IPS-15b (cell line): ENCODE measurements at regions not wholly inside any gene's neighbourhood (a gene's known extent, or its start where the extent isn't known, plus 50 kb on each side); places are given as distances from the start of the nearest gene placed in this dataset.

Experiments
- H3K27me3 ChIP-seq: one replicate; pipeline ENCODE4 v1.6.1; 2013; ENCODE audit warnings: low read length; ENCODE audit not compliant: control insufficient read depth, insufficient read depth
- H3K36me3 ChIP-seq: one replicate; pipeline ENCODE4 v1.6.1; 2013; ENCODE audit warnings: low read length; ENCODE audit not compliant: control insufficient read depth, insufficient read depth
- H3K4me1 ChIP-seq: one replicate; pipeline ENCODE4 v1.6.1; 2013; ENCODE audit warnings: mild to moderate bottlenecking, low read length; ENCODE audit not compliant: control insufficient read depth, insufficient read depth
- H3K4me3 ChIP-seq: one replicate; pipeline ENCODE4 v1.5.1; 2013; ENCODE audit warnings: low read depth, low read length
- H3K9ac ChIP-seq: one replicate; pipeline ENCODE4 v1.6.1; 2013; ENCODE audit warnings: low read depth, mild to moderate bottlenecking, low read length
- H3K9me3 ChIP-seq: one replicate; pipeline ENCODE4 v1.6.1; 2013; ENCODE audit warnings: mild to moderate bottlenecking, low read length; ENCODE audit not compliant: control insufficient read depth, insufficient read depth

DNA sequence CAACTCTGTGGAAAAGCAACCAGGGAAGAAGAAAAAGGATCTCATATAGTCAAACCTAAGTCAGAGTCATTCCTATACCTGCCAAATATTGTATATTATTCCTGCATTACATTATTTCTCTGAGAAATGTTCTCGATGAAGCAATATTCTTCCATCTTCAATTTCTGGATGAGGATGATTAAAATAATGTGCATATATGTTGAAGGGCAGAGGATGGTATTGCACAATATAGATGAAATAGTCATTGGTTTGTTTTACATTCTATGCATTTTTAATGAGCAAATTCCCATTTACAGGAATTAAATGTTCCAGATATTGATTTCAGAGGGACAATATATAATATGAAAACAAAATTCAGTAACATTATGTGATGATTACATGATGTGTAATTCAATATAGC is 545.2 kb downstream of the STK39 start:
- no peak overlapping the region for H3K4me3 ChIP-seq
- H3K9ac ChIP-seq: no peak overlapping the region
- H3K36me3 ChIP-seq: no peaks in the 10 kb centered on the region
- no peaks in the 10 kb centered on the region for H3K27me3 ChIP-seq
- H3K9me3 ChIP-seq: no peaks in the 10 kb centered on the region
- peaks cover 10% of the 10 kb centered on the region for H3K4me1 ChIP-seq

DNA sequence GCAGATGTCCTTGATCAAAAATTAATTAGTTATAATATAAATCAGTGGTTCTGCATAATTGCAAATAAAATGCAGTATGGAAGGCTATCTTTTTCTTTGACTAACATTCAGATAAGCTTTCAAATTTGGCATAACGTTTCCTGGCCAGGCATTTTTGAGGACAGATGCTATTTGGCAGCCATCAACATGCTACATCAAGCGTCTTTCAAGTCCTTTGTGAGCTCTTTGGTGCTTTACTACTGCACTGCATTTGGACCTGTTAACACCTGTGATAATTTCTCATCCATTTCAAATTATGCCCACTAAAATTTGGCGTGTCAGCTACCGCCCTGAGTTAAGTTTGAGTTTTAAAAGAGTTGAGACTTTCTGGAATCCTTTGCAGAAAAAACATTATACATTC is 545.7 kb downstream of the STK39 start:
- no peaks in the 10 kb centered on the region for H3K27me3 ChIP-seq
- no peak overlapping the region for H3K4me3 ChIP-seq
- no peaks in the 10 kb centered on the region for H3K9me3 ChIP-seq
- peaks cover 16% of the 10 kb centered on the region for H3K4me1 ChIP-seq
- H3K36me3 ChIP-seq: no peaks in the 10 kb centered on the region
- H3K9ac ChIP-seq: no peak overlapping the region

DNA sequence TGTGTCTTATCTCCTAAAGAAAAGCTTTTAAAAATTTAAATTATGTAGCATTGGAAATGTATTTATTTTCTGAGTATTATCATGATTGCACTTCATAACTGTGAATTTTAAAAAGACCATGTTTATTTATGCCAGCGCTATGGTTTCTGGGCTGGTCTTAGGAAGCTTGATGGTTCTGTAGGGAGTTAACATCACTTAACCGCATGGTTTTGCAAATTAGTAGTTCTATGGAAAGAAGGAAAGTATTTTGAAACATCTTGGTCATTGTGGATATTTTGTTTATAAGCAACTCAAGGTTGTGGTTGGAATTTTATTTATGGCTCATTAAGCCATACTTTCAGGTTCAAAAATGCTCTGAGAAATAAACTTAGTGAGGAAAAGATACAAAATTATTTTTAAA is 549.4 kb downstream of the STK39 start:
- Histone ChIP-seq H3K9ac (no peak overlapping the region), H3K27me3 (no peaks in the 10 kb centered on the region), H3K4me1 (peaks cover 16% of the 10 kb centered on the region), H3K4me3 (no peak overlapping the region), H3K36me3 (no peaks in the 10 kb centered on the region), H3K9me3 (no peaks in the 10 kb centered on the region)

DNA sequence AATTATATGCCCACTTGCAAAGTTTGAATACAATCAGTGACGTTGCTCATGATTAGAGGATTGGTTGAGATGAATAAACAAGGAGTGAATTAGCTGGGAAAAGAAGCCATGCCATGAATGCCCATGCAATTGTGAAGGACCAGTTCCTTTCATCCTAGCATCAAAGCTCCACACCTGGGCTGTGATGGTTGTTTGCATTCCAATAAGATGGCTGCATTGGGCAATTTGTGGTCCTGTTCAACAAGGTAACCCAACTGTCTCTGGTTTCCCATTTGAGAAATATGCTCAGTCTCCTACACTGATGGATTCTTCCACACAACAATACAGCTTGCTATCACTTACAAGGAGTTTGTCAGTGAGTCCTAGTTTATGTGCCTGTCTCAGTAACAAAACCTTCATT is 550.2 kb downstream of the STK39 start:
- no peaks in the 10 kb centered on the region for H3K9me3 ChIP-seq
- no peaks in the 10 kb centered on the region for H3K27me3 ChIP-seq
- no peak overlapping the region for H3K9ac ChIP-seq
- peaks cover 16% of the 10 kb centered on the region for H3K4me1 ChIP-seq
- H3K36me3 ChIP-seq: no peaks in the 10 kb centered on the region
- no peak overlapping the region for H3K4me3 ChIP-seq

DNA sequence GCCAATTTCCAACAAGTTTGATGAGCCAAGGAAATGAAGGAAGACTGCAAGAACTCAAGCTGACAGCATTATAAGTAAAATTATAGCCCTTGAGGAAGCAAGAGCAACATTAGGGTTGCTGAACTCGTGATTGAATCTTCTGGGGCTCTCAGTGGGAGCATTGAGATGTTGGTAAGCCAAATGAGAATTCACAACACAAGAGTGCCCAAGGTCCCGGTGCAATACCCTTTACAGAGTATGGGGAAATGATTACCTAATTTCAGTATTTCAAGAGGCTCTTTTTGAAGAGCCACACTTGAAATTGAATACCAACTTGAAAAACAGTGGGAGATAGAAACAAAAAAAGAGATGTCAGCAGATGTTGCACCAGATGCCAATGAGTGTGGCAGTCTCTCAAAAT is 554.5 kb downstream of the STK39 start:
- H3K9me3 ChIP-seq: no peaks in the 10 kb centered on the region
- peaks cover 12% of the 10 kb centered on the region for H3K4me1 ChIP-seq
- H3K4me3 ChIP-seq: no peak overlapping the region
- H3K27me3 ChIP-seq: no peaks in the 10 kb centered on the region
- H3K36me3 ChIP-seq: no peaks in the 10 kb centered on the region
- no peak overlapping the region for H3K9ac ChIP-seq

DNA sequence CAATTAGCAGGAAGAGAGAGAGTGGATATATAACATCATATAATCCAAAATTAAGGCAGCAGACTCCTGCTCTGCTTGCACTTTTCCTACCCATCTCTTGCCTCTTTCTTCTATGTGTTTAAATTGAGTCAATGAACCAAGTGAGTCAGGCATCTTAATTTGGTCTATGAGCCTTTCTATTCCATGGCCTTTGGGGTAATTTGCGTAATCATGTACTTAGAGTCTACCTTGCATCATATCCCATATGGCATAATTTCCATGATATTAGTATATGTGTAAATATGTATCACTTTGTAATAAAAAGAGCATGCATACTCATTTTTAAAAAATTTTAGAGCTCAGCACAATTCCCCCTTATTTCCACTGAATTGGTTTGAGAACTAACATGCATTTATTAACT is 555.2 kb downstream of the STK39 start:
- Histone ChIP-seq H3K27me3 (no peaks in the 10 kb centered on the region), H3K9me3 (no peaks in the 10 kb centered on the region), H3K4me1 (peaks cover 6% of the 10 kb centered on the region), H3K9ac (no peak overlapping the region), H3K36me3 (no peaks in the 10 kb centered on the region), H3K4me3 (no peak overlapping the region)

DNA sequence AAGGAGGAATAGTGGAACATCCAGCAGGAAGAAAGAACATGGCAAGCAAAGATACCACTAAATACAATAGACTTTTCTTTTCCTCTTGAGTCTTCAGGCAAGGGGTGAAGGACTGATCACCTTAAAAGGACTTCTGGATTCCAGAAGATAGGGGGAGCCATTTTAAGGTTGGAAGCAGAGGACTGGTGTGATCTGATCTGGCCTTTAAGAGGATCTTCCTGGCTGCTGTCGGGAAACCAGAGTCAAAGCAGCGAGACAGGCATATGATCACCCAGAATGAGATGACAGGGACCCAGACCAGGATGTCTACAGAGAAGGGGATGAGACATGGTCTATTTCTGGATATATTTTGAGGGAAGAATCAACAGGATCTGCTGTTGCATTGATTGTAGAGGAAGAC is 558.0 kb downstream of the STK39 start:
- H3K4me3 ChIP-seq: no peak overlapping the region
- H3K9ac ChIP-seq: no peak overlapping the region
- H3K9me3 ChIP-seq: no peaks in the 10 kb centered on the region
- H3K4me1 ChIP-seq: no peaks in the 10 kb centered on the region
- no peaks in the 10 kb centered on the region for H3K27me3 ChIP-seq
- no peaks in the 10 kb centered on the region for H3K36me3 ChIP-seq

DNA sequence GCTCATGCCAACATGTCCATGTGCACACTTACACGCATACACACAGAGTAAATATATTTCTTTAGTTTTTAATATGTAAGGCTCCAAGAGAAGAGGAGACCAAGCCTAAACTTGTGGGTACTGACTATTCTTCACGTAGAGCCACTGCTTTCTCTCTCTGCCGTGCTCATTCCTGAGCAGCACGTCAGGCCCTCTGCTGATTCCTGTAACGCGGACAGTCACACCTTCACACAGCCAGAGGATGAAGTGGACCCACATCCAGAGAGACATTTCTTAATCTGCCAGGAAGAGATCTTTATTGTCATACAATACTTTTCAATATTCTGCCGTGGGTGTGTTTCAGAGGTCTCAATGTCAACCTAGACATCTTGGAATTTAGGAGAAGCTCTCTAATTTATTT is 560.7 kb downstream of the STK39 start:
- no peaks in the 10 kb centered on the region for H3K9me3 ChIP-seq

DNA sequence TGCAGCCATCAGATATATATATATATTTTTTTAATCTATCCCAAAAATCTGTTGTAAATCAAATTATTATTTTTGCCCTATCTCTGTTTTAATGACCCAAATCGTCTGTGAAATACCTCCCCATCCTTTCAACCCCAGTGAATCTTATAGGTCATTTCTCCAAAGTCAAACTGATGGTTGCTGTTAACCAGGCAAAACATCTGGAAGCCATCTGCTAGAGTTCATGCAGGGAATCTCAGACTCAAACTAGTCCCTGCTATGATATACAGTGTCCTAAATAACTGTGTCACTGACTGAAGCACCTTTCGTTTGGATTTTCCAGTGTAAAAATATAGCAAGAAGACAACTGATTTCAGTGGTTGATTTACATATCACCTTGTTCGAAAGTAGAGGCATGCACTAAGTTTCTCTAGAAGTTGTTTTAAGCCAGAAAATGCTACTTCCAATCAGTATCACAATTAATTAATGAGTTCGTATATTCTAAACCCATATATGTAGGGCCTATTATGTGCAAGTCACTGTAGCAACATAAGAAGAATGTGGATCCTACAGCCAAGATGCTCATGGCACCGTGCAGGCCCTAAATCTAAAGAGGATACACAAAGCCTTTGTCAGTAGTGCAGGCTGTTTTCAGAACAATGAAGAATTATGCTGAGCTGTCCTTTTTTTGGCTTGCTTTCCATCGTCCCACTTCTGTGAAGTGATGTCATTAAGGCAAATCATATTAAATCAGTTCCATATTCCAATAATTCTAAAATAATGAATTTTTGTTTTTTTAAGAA is 566.0 kb downstream of the STK39 start:
- H3K36me3 ChIP-seq: no peaks in the 10 kb centered on the region
- no peaks in the 10 kb centered on the region for H3K27me3 ChIP-seq
- H3K4me1 ChIP-seq: peaks cover 5% of the 10 kb centered on the region
- H3K9me3 ChIP-seq: no peaks in the 10 kb centered on the region
- H3K9ac ChIP-seq: no peak overlapping the region
- H3K4me3 ChIP-seq: no peak overlapping the region

More for the DNA sequence above, 560.7 kb downstream of the STK39 start:
- Histone ChIP-seq H3K9ac (no peak overlapping the region), H3K4me3 (no peak overlapping the region), H3K4me1 (no peaks in the 10 kb centered on the region), H3K36me3 (no peaks in the 10 kb centered on the region), H3K27me3 (no peaks in the 10 kb centered on the region)

DNA sequence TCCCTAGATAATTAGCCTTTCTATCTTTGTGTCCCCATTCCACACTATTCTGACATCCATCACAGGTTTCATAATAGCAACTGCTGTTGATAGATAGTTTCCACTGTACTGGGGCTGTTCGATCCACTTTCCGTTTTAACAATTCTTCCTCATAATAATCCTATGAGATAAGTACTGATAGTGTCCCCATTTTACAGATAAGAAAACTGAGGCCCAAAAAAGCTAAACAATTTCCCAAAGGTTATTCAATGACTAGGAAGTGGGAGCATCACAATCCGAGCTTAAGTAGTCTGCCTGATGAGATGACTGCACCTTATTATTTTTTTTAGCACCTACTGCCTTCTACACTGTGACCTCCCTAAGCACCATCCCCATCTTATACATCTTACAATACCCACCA is 569.2 kb downstream of the STK39 start:
- Histone ChIP-seq H3K9ac (no peak overlapping the region), H3K9me3 (no peaks in the 10 kb centered on the region), H3K36me3 (no peaks in the 10 kb centered on the region), H3K27me3 (no peaks in the 10 kb centered on the region), H3K4me3 (no peak overlapping the region), H3K4me1 (peaks cover 5% of the 10 kb centered on the region)

DNA sequence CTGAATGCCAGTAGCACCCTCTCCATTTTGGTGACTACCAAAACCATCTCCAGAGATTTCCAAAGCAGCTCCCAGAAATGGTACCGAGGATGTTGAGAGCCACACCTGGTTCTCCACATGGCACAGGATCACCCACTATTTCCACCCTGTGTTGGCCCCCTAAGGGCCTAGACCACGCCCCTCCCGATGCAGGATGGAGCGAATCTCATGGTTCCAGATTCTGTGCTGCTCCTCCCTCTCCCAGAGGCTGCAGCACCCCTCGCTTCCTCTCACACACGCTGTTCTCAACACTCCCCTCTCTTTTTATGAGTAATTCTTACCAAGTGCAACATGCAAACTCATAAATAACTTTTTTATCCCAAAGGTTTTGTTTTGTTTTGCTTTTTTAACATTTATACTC is 571.5 kb downstream of the STK39 start:
- Histone ChIP-seq H3K4me1 (peaks cover 5% of the 10 kb centered on the region), H3K36me3 (no peaks in the 10 kb centered on the region), H3K9ac (no peak overlapping the region), H3K9me3 (no peaks in the 10 kb centered on the region), H3K27me3 (no peaks in the 10 kb centered on the region), H3K4me3 (no peak overlapping the region)

DNA sequence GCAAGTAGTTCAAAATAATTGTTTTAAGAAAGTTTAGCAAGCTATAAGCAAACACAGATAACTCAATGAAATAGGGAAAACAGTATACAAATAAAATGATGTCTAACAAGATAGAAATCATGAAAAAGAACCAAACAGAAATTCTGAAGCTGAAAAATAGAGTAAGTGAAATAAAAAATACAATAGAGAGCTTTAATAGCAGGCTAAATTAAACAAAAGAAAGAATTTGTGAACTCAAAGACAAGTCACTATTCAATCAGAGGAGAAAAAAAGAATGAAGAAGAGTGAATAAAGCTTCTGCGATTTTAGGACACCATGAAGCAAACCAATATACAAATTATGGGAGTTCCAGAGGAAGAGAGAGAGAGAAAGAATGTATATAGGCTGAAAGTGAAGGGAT is 576.8 kb downstream of the STK39 start:
- Histone ChIP-seq H3K4me1 (no peaks in the 10 kb centered on the region), H3K27me3 (no peaks in the 10 kb centered on the region), H3K4me3 (no peak overlapping the region), H3K9ac (no peak overlapping the region), H3K36me3 (no peaks in the 10 kb centered on the region), H3K9me3 (no peaks in the 10 kb centered on the region)
